Thoracic aorta (tissue), 2 donors: ENCODE measurements at regions not wholly inside any gene's neighbourhood (a gene's known extent, or its start where the extent isn't known, plus 50 kb on each side); places are given as distances from the start of the nearest gene placed in this dataset.
"Not testable (repeated sequence)": the region's sequence is repeated elsewhere in the genome, so short reads cannot be mapped to it uniquely, and the experiment has no call there.

Experiments
- ATAC-seq: fragments of 150-250 bp; one replicate; pipeline ENCODE4 v1.8.0; 2017; ENCODE audit warnings: low read depth; ENCODE audit not compliant: insufficient number of reproducible peaks, low FRiP score
- DNase-seq: peaks from one replicate; pipeline ENCODE4 v3.0.0-alpha.2; 2020; ENCODE audit warnings: low spot score
- H3K27ac ChIP-seq, 2 donors: fragments of 200-600 bp; sonication (generic); 1 replicate in 1 of 2; 2 replicates in 1 of 2; pipeline ENCODE4 v1.5.1; 2016; ENCODE audit warnings: mild to moderate bottlenecking in 2 of 2, moderate library complexity in 2 of 2
- H3K27me3 ChIP-seq: fragments of 200-600 bp; sonication (generic); replicated peaks from 2 replicates; pipeline ENCODE4 v1.6.0; 2016; ENCODE audit warnings: mild to moderate bottlenecking; ENCODE audit not compliant: insufficient read depth
- H3K36me3 ChIP-seq: fragments of 200-600 bp; sonication (generic); one replicate; pipeline ENCODE4 v1.5.1; 2016
- H3K4me1 ChIP-seq, 2 donors: fragments of 200-600 bp; sonication (generic); 1 replicate in 1 of 2; 2 replicates in 1 of 2; pipeline versions ENCODE4 v1.5.1 to v1.6.0; 2016; ENCODE audit warnings: low read depth in 2 of 2, mild to moderate bottlenecking in 1 of 2; ENCODE audit not compliant: control insufficient read depth in 1 of 2
- H3K4me3 ChIP-seq: fragments of 200-600 bp; sonication (generic); 2 replicates; pipeline ENCODE4 v1.5.1; 2016; ENCODE audit warnings: mild to moderate bottlenecking
- H3K9me3 ChIP-seq: fragments of 200-600 bp; sonication (generic); 2 replicates; pipeline ENCODE4 v1.5.1; 2016
- CTCF ChIP-seq: fragments of 200-600 bp; sonication (generic); IDR thresholded peaks from one replicate; pipeline ENCODE4 v1.5.1; 2019; ENCODE audit warnings: antibody characterized with exemption

- DNase-seq (no peak), ATAC-seq (no peak)
- no peak overlapping the region for H3K4me3 ChIP-seq
- H3K9me3 ChIP-seq, result no peaks in the 10 kb centered on the region
- no peak for TF ChIP-seq CTCF
- no peaks in the 10 kb centered on the region for H3K36me3 ChIP-seq
- H3K27me3 ChIP-seq, result no peaks in the 10 kb centered on the region
- H3K27ac ChIP-seq, result no peak overlapping the region
- no peaks in the 10 kb centered on the region for H3K4me1 ChIP-seq
Observed at GRCh38 chr4:127251423-127251822, 381.3 kb upstream of the INTU start.

- no peak for ATAC-seq
- Histone ChIP-seq H3K4me1 (no peaks in the 10 kb centered on the region), H3K27me3 (no peaks in the 10 kb centered on the region), H3K27ac (no peak overlapping the region), H3K4me3 (no peak overlapping the region), H3K9me3 (no peaks in the 10 kb centered on the region), H3K36me3 (no peaks in the 10 kb centered on the region)
- TF ChIP-seq CTCF, result no peak
- DNase-seq, result no peak
Observed at GRCh38 chr4:127256500-127256899, 376.3 kb upstream of the INTU start.

GRCh38 chr4:127261476-127261875, 371.3 kb upstream of the INTU start:
- DNase-seq, result no peak
- H3K36me3 ChIP-seq, result no peaks in the 10 kb centered on the region
- H3K4me1 ChIP-seq, result no peaks in the 10 kb centered on the region
- ATAC-seq, result no peak
- H3K27ac ChIP-seq, result no peak overlapping the region
- H3K4me3 ChIP-seq, result no peak overlapping the region
- no peaks in the 10 kb centered on the region for H3K27me3 ChIP-seq
- TF ChIP-seq CTCF, result no peak
- H3K9me3 ChIP-seq, result no peaks in the 10 kb centered on the region

GRCh38 chr4:127268367-127268766, 364.4 kb upstream of the INTU start:
- Histone ChIP-seq H3K9me3 (no peaks in the 10 kb centered on the region), H3K27me3 (no peaks in the 10 kb centered on the region), H3K4me1 (no peaks in the 10 kb centered on the region), H3K4me3 (no peak overlapping the region), H3K27ac (no peak overlapping the region), H3K36me3 (no peaks in the 10 kb centered on the region)
- TF ChIP-seq CTCF, result no peak
- ATAC-seq, result no peak
- DNase-seq, result no peak

GRCh38 chr4:127277023-127277422, 355.7 kb upstream of the INTU start:
- not testable (repeated sequence) for H3K9me3 ChIP-seq, H3K36me3 ChIP-seq, H3K4me3 ChIP-seq, DNase-seq, ATAC-seq, H3K4me1 ChIP-seq, H3K27ac ChIP-seq, H3K27me3 ChIP-seq

GRCh38 chr4:127284236-127284635, 348.5 kb upstream of the INTU start:
- Histone ChIP-seq H3K4me1 (no peaks in the 10 kb centered on the region), H3K27me3 (no peaks in the 10 kb centered on the region), H3K27ac (no peak overlapping the region), H3K9me3 (peaks cover 3% of the 10 kb centered on the region), H3K36me3 (no peaks in the 10 kb centered on the region), H3K4me3 (no peak overlapping the region)
- ATAC-seq (no peak), DNase-seq (no peak)
- TF ChIP-seq CTCF, result no peak
